ENCODE measurements at regions not wholly inside any gene's neighbourhood (a gene's known extent, or its start where the extent isn't known, plus 50 kb on each side); places are given as distances from the start of the nearest gene placed in this dataset.
"Not testable (repeated sequence)": the region's sequence is repeated elsewhere in the genome, so short reads cannot be mapped to it uniquely, and the experiment has no call there.

- TF ChIP-seq SP2 (tag by site-specific recombination; IDR thresholded peaks at IDR 0.05); CTCF (tag by site-specific recombination; IDR thresholded peaks at IDR 0.05); ZBTB8A (tag by site-specific recombination; IDR thresholded peaks at IDR 0.05); ZNF785 (tag by site-specific recombination; IDR thresholded peaks at IDR 0.05); ZNF274 (IDR thresholded peaks at IDR 0.05; ENCODE audit: low read length); ZNF274 (tag by site-specific recombination; IDR thresholded peaks at IDR 0.05; ENCODE audit: borderline replicate concordance); ZNF624 (tag by site-specific recombination; IDR thresholded peaks at IDR 0.05); ZNF18 (tag by site-specific recombination; IDR thresholded peaks at IDR 0.05); ZNF768 (tag by site-specific recombination; IDR thresholded peaks at IDR 0.05); ZBTB1 (tag by site-specific recombination; IDR thresholded peaks at IDR 0.05); ZNF174 (tag by site-specific recombination; IDR thresholded peaks at IDR 0.05); ZNF335 (tag by site-specific recombination; conservative IDR thresholded peaks at IDR 0.05): not testable (repeated sequence)
- TF ChIP-seq, protein P1, sequence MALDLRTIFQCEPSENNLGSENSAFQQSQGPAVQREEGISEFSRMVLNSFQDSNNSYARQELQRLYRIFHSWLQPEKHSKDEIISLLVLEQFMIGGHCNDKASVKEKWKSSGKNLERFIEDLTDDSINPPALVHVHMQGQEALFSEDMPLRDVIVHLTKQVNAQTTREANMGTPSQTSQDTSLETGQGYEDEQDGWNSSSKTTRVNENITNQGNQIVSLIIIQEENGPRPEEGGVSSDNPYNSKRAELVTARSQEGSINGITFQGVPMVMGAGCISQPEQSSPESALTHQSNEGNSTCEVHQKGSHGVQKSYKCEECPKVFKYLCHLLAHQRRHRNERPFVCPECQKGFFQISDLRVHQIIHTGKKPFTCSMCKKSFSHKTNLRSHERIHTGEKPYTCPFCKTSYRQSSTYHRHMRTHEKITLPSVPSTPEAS (tag by site-specific recombination; IDR thresholded peaks at IDR 0.05) = not testable (repeated sequence)
Measured at GRCh38 chr2:87317193-87317592, 295.5 kb upstream of the PLGLB1 start.
